NCI-H526 (cell line): ENCODE measurements at regions not wholly inside any gene's neighbourhood (a gene's known extent, or its start where the extent isn't known, plus 50 kb on each side); places are given as distances from the start of the nearest gene placed in this dataset.

ENCODE experiments used
- DNase-seq, 2 experiments: peaks; one replicate each; lab custom pipeline; 2025; lab: John Stamatoyannopoulos, UW

DNA sequence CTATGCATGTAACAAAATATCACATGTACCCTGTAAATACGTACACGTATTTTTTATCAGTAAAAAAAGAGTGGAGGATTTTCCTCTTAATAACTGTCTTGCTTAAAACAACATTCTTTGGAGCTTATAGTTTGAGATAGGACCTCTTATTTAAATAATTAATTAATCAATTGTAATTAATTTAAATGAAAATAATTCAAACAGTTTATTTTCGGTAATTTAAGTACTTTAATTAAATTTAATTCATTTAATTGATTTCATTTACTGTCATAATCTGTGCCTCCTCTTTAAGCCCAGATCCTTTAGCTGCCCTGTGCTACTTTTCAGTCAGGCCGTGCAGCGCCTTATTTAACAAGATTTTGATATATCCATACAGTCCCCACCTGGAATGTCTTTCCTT lies 427.0 kb downstream of the HLX start:
- no peak for DNase-seq

DNA sequence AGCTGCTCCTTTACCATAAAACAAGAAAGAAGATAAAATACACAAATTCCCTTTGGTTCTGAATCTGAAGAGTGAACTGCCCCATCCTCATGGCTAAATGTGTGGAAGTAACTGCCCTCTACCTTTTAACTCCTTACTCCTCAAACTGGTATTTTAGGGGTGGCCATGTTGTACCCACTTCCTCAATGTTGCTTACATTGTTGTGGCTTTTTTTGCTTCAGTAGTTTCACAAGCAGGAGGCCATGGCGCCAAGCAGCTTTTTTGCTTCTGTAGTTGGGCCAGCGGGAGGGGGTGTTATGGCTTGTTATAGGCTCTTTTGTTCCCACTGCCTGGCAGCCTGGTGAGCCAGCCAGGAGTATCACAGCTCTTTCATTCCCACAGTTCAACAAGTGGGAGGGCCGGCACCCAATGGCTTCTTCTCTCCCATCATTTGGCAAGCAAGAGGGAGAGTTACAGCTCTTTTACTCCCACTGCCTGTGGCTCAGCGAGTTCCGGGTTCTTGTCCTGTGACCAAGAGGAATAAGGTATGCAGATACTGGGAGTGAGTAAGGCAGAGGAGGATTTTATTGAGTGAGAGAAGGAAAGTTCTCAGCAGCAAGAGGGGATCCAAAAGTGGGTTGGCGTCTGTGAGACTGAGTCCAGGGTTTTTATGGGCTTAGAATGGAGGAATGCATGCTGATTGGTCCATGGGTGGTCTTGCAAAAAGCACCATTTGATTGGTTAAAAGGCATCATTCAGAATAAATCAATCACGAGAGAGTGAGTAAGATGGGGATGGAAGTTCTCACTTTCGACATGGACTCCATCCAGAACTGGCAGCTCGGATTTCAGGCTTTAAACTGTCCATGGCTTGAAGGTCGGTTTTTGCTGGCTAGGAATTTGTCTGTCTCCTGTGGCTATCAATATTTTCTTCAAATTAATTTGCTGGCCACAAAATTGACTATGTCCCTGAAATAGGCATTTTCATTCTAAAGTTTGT lies 429.6 kb downstream of the HLX start:
- DNase-seq: no peak

- DNase-seq: peak in 1 of 2 experiments; percentile 2
Measured at GRCh38 chr1:221309723-221310122, 430.5 kb downstream of the HLX start.

- no peak for DNase-seq
Measured at GRCh38 chr1:221310180-221310579, 430.9 kb downstream of the HLX start.

DNA sequence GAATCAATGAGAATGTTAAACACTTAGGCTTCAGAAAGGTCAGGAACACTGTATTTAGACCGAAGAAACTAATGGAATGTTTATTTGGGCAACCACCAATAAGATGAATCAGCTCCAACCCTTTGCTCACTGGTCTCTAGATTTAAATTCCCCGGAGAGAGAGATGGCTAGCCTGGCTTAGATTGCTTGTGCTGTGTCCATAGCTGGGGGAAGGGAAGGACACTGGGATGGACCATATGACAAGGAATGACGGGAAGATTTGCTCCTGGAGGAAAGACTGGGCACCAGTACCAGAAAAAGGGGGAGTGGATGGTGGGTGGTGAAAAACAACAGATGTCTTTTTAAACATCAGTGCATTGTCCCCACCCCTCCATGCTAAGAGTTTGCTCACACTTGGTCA lies 426.6 kb downstream of the DUSP10 start:
- no peak for DNase-seq

GRCh38 chr1:221316491-221317056 lies 425.3 kb downstream of the DUSP10 start:
- no peak for DNase-seq

- DNase-seq: no peak
Measured at GRCh38 chr1:221317537-221317936, 424.4 kb downstream of the DUSP10 start.

GRCh38 chr1:221327954-221328353 lies 413.9 kb downstream of the DUSP10 start:
- DNase-seq: no peak

DNA sequence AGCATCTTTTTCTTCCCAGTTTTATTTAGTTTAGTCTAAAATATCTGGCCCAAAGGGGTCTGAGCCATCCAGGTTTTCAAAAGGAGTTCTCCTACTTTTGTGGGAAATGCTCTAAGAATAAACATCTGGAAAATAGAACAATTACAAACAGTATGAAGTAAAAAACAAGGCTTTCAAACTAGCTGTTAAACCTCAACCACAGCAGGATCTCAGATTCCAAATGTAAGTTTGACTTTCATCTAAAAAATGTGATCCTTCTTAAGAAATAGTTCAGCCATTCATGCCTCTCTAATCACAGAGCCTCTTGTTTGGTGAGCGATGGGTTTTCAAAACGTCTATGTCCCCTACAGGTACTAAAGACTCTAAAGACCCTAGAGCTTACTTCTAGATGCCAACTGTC lies 413.5 kb downstream of the DUSP10 start:
- no peak for DNase-seq

DNA sequence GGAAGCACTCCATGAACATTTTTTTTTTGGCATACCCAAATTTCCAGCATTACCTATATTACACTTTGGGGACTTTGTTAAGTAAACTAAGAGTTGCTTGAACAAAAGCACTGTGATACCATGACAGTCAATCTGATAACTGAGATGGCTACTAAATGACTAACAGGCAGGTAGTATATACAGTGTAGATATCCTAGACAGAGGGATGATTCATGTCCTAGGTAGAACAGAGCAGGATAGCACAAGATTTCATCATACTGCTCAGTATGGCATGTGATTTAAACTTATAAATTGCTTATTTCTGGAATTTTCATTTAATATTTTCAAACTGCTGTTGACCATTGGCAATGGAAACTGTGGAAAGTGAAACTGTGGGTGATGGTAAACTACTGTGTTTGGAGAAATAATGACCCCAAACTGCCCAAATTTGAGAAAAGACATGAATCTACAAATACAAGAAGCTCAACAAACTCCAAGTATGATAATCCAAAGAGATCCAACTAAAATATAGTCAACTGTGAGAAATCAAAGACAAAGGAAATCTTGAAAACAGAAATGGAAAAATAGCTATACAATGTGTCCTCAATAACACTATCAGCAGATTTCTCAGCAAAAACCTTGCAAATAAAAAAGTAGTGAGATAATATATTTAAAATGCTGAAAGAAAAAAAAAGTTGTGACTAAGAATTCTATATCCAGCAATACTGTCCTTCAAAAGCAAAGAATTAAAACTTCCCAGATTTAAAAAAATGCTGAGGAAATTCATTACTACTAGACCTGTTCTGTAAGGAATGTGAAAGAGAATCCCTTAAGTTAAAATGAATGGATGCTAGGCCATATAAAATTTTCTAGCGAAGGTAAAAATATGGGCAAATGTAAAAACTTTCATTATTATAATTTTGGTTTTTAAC lies 410.4 kb downstream of the DUSP10 start:
- DNase-seq: no peak

DNA sequence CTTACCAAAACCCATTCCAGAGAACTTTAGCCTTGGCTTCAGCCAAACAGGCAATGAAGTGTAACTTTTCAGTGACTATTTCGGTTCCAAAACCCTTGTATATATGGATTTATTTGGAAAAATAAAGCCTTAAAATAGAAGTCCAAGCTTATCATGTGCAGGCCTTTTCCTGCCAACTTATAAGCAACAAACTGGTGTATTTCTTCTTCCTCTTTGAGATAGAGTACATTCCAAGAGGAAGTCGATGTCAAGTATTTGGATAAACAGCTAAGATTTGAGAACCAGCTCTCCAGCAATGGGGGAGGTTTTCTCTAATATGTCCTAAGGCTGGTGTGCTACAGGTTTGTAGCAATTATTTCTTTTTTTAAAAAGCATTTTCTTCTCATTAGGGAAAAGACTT lies 407.8 kb downstream of the DUSP10 start:
- no peak for DNase-seq

DNA sequence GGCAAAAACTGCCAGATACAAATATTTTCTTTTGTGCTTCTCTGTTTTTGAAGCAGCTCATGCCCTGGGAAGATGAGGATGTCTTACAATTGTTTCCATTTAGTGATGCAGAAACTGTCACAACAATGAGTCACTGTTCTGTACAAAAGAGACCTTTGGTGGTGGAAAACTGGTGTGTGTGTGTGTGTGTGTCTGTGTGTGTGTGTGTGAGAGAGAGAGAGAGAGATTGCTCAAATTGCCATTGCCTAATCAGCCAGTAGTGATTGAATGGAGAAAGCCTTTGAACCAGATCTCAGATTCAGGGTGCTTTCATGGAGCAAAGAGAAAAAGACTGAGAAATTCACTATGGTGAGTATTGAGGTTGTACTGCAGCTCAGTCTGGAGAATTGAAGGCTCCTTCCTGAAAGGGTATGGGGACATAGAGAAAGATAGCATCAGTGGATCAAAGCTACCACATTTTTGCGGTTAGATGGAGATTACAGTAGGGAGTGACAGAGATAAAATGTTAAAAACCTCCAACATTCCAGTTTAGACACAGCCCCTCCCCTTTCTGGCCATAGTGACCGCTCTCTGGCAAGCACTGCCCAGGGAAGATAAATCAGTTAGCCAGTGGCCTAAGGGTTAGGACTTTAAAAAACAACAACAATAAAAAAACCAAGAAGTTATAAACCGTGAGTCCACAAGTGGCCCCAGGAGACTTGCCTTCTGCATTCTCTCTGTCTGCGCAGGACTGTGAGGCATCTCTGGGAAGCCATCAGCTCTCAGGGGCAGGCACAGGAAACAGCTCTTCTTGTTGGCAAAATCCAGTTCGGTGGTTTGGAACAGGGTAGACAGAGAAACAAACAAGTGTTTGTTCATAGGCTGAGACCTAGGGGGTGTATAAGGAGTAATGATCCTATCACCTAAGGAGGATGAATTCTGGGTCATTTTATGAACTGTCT lies 406.5 kb downstream of the DUSP10 start:
- DNase-seq: no peak

GRCh38 chr1:221336126-221336525 lies 405.8 kb downstream of the DUSP10 start:
- no peak for DNase-seq

GRCh38 chr1:221337106-221337505 lies 404.8 kb downstream of the DUSP10 start:
- no peak for DNase-seq

- no peak for DNase-seq
Measured at GRCh38 chr1:221343136-221343535, 398.8 kb downstream of the DUSP10 start.

GRCh38 chr1:221343607-221344006 lies 398.3 kb downstream of the DUSP10 start:
- no peak for DNase-seq

GRCh38 chr1:221344693-221345092 lies 397.2 kb downstream of the DUSP10 start:
- DNase-seq: no peak

DNA sequence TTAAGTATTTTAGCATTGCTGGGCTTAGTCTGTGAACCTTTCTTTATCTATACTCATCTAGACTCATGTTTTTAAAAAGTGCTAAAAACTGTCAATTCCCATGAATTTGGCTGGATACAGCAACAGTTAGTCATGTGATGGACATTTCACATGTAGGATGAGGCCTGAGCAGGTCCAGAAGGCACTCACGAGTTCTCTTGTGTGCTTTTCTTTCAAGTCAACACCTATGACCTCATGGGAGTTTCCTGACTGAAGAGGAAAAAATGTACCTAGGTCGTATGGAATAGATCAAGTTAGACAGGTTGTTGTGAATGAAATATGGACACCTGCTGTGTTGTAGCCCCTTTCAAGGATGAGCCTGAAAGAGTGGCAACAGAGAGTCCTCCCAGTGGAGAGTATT lies 394.2 kb downstream of the DUSP10 start:
- DNase-seq: no peak

- DNase-seq: no peak
Measured at GRCh38 chr1:221350091-221350490, 391.8 kb downstream of the DUSP10 start.

DNA sequence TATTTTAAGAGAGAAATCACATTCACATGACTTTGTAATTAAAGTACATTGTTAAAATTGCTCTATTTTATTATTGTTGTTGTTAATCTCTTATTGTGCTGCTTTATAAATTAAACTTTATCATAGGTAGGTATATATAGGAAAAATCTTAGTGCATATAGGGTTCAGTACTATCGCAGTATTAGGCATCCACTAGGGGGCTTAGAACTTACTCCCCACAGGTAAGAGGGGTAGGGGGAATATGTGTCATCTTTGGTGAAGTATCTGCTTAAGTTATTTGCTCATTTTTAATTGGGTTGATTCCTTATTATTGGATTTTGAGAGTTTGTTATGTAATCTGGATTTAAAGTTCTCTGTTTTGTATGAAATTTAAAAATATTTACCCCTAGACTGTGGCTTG lies 385.2 kb downstream of the DUSP10 start:
- no peak for DNase-seq

DNA sequence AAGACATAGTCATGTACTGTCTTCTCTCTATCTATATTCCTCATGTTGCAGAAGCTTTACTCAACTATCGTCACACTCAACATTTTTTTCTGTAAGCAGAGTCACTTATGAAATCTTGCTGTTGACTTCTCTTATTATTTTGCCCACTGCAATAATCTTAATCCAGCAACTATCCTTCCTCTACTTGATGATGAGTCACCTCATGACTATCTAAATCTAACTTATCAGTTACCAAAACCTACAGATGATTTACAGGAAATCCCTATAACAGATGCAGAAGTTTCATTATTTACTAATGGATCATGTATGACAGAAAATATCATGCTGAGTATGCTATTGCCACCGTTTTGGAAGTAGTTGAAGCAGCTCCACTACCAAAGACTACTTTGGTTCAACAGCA lies 378.9 kb downstream of the DUSP10 start:
- no peak for DNase-seq
